ENCODE measurements at regions not wholly inside any gene's neighbourhood (a gene's known extent, or its start where the extent isn't known, plus 50 kb on each side); places are given as distances from the start of the nearest gene placed in this dataset.

- H3K9me2 ChIP-seq (ENCODE audit: insufficient read depth): no peaks in the 10 kb centered on the region
- no peak overlapping the region for H3K9ac ChIP-seq
- no peaks in the 10 kb centered on the region for H3K9me3 ChIP-seq (ENCODE audit: low read depth)
- H3K4me2 ChIP-seq (ENCODE audit: unreplicated experiment): no peak overlapping the region
- no peaks in the 10 kb centered on the region for H3K36me3 ChIP-seq (ENCODE audit: low read depth)
- in situ Hi-C loops (cut with MboI): no loop called here
- H3K4me1 ChIP-seq (ENCODE audit: insufficient read depth): no peaks in the 10 kb centered on the region
- 0 out of 2 replicates have a peak, but pooled peaks cover 6% of the 10 kb centered on the region for H3K27me3 ChIP-seq (replicated peaks; ENCODE audit: insufficient read depth)
- DNase-seq: no peak
- no peak overlapping the region for H3K4me3 ChIP-seq
- 64 to 70% methylated on average over 11 to 16 of the region's 16 CpGs for WGBS, 2 experiments (ENCODE audit: low coverage in 1 of 2, low lambda C conversion rate in 2 of 2, missing lambda C conversion rate in 2 of 2)
- no peaks in the 10 kb centered on the region for H3F3A ChIP-seq (ENCODE audit: insufficient read depth)
- H4K20me1 ChIP-seq (ENCODE audit: insufficient read depth): no peaks in the 10 kb centered on the region
- no peaks in the 10 kb centered on the region for H3K79me2 ChIP-seq (ENCODE audit: insufficient read depth)
- H3K27ac ChIP-seq: no peak overlapping the region
- TF ChIP-seq EZH2phosphoT487 (IDR thresholded peaks at IDR 0.05; ENCODE audit: insufficient read depth, low read depth): no peak
- no peak for TF ChIP-seq EZH2 (IDR thresholded peaks at IDR 0.05; ENCODE audit: insufficient read depth, poor library complexity, severe bottlenecking)
- H2AFZ ChIP-seq: no peak overlapping the region
Observed at GRCh38 chr3:196142202-196142956, 60.5 kb upstream of the TFRC start.

- no peak overlapping the region for H3K9ac ChIP-seq
- H3K4me3 ChIP-seq: no peak overlapping the region
- no peak for TF ChIP-seq EZH2 (IDR thresholded peaks at IDR 0.05; ENCODE audit: insufficient read depth, poor library complexity, severe bottlenecking)
- H3K9me2 ChIP-seq (ENCODE audit: insufficient read depth): no peaks in the 10 kb centered on the region
- no peak overlapping the region for H3K27ac ChIP-seq
- 53 to 59% methylated on average over 4 to 6 of the region's 6 CpGs for WGBS, 2 experiments (ENCODE audit: low coverage in 1 of 2, low lambda C conversion rate in 2 of 2, missing lambda C conversion rate in 2 of 2)
- no peak overlapping the region for H2AFZ ChIP-seq
- H3K4me2 ChIP-seq (ENCODE audit: unreplicated experiment): no peak overlapping the region
- H3K79me2 ChIP-seq (ENCODE audit: insufficient read depth): no peaks in the 10 kb centered on the region
- DNase-seq: no peak
- 0 out of 2 replicates have a peak, but pooled peaks cover 6% of the 10 kb centered on the region for H3K27me3 ChIP-seq (replicated peaks; ENCODE audit: insufficient read depth)
- H3F3A ChIP-seq (ENCODE audit: insufficient read depth): no peaks in the 10 kb centered on the region
- H3K9me3 ChIP-seq (ENCODE audit: low read depth): no peaks in the 10 kb centered on the region
- in situ Hi-C loops (cut with MboI): no loop called here
- H3K4me1 ChIP-seq (ENCODE audit: insufficient read depth): no peaks in the 10 kb centered on the region
- no peaks in the 10 kb centered on the region for H4K20me1 ChIP-seq (ENCODE audit: insufficient read depth)
- no peaks in the 10 kb centered on the region for H3K36me3 ChIP-seq (ENCODE audit: low read depth)
Observed at GRCh38 chr3:196141866-196142201, 59.9 kb upstream of the TFRC start.

- no peaks in the 10 kb centered on the region for H3K9me2 ChIP-seq (ENCODE audit: insufficient read depth)
- 77 to 81% methylated on average over 15 of the region's 15 CpGs for WGBS, 2 experiments (ENCODE audit: low coverage in 1 of 2, low lambda C conversion rate in 2 of 2, missing lambda C conversion rate in 2 of 2)
- no peak overlapping the region for H3K4me2 ChIP-seq (ENCODE audit: unreplicated experiment)
- H3K36me3 ChIP-seq (ENCODE audit: low read depth): no peaks in the 10 kb centered on the region
- H3F3A ChIP-seq (ENCODE audit: insufficient read depth): no peaks in the 10 kb centered on the region
- 0 out of 2 replicates have a peak, but pooled peaks cover 9% of the 10 kb centered on the region for H3K27me3 ChIP-seq (replicated peaks; ENCODE audit: insufficient read depth)
- H3K9ac ChIP-seq: no peak overlapping the region
- no peaks in the 10 kb centered on the region for H3K79me2 ChIP-seq (ENCODE audit: insufficient read depth)
- in situ Hi-C loops (cut with MboI): no loop called here
- H3K9me3 ChIP-seq (ENCODE audit: low read depth): no peaks in the 10 kb centered on the region
- DNase-seq: no peak
- no peaks in the 10 kb centered on the region for H4K20me1 ChIP-seq (ENCODE audit: insufficient read depth)
- no peaks in the 10 kb centered on the region for H3K4me1 ChIP-seq (ENCODE audit: insufficient read depth)
- H3K27ac ChIP-seq: no peak overlapping the region
- TF ChIP-seq EZH2phosphoT487 (IDR thresholded peaks at IDR 0.05; ENCODE audit: insufficient read depth, low read depth) (no peak), EZH2 (IDR thresholded peaks at IDR 0.05; ENCODE audit: insufficient read depth, poor library complexity, severe bottlenecking) (no peak)
- H3K4me3 ChIP-seq: no peak overlapping the region
- no peak overlapping the region for H2AFZ ChIP-seq
Observed at GRCh38 chr3:196141052-196141865, 59.4 kb upstream of the TFRC start.

DNA sequence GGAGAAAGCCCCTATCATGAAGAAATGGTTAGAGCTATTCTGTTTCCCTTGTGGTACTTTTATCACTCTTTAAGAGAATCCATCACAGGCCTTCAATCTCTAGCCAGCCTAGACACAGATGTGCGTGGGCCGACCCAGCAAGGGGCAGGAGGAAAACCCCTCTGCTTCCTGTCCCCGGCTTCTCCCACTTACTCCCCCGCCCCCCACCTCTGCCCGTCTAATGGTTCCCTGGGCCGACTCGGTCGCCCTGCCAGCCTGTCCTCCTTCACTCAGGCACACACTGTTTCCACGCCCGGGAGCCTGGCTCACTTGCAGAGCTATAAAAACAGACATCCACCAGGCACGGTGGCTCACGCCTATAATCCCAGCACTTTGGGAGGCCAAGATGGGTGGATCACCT is 58.3 kb upstream of the TFRC start:
- Histone ChIP-seq H3K9ac (no peak overlapping the region), H3K9me3 (ENCODE audit: low read depth) (no peaks in the 10 kb centered on the region), H3K4me2 (ENCODE audit: unreplicated experiment) (no peak overlapping the region), H3K27me3 (replicated peaks; ENCODE audit: insufficient read depth) (0 out of 2 replicates have a peak, but pooled peaks cover 9% of the 10 kb centered on the region), H4K20me1 (ENCODE audit: insufficient read depth) (no peaks in the 10 kb centered on the region), H3K4me1 (ENCODE audit: insufficient read depth) (no peaks in the 10 kb centered on the region), H3K4me3 (no peak overlapping the region), H3K9me2 (ENCODE audit: insufficient read depth) (no peaks in the 10 kb centered on the region), H3K79me2 (ENCODE audit: insufficient read depth) (no peaks in the 10 kb centered on the region), H2AFZ (no peak overlapping the region), H3K36me3 (ENCODE audit: low read depth) (no peaks in the 10 kb centered on the region), H3F3A (ENCODE audit: insufficient read depth) (no peaks in the 10 kb centered on the region), H3K27ac (no peak overlapping the region)
- in situ Hi-C loops (cut with MboI): no loop called here
- 48 to 51% methylated on average over 12 of the region's 12 CpGs for WGBS, 2 experiments (ENCODE audit: low coverage in 1 of 2, low lambda C conversion rate in 2 of 2, missing lambda C conversion rate in 2 of 2)
- TF ChIP-seq EZH2phosphoT487 (IDR thresholded peaks at IDR 0.05; ENCODE audit: insufficient read depth, low read depth) (no peak), EZH2 (IDR thresholded peaks at IDR 0.05; ENCODE audit: insufficient read depth, poor library complexity, severe bottlenecking) (no peak)
- no peak for DNase-seq

Data from GM23248 (cell line).